H1 (cell line): ENCODE measurements at regions not wholly inside any gene's neighbourhood (a gene's known extent, or its start where the extent isn't known, plus 50 kb on each side); places are given as distances from the start of the nearest gene placed in this dataset.
A peak's percentile ranks its signal among the peaks of the same experiment; 100 is the strongest.

Experiments used
- CTCF ChIA-PET: fragments of 300-600 bp; sonication (Branson Sonifier 250); formaldehyde crosslinking; loops from one replicate; lab custom pipeline; 2021; ENCODE audit not compliant: partially characterized antibody; lab: Charles Lee
- POLR2A ChIA-PET: fragments of 300-600 bp; sonication (Branson Sonifier 250); formaldehyde crosslinking; loops from one replicate; lab custom pipeline; 2021; ENCODE audit warnings: inconsistent platforms; ENCODE audit not compliant: partially characterized antibody; lab: Charles Lee
- DNase-seq, 2 experiments: peaks; one replicate each; pipeline versions ENCODE4 v3.0.0 to v3.0.0-alpha.2; 2010 to 2022; ENCODE audit warnings: low spot score in 2 of 2, low read depth in 1 of 2, mixed read lengths in 1 of 2
- FAIRE-seq: peaks from 2 replicates; lab custom pipeline; 2011; peaks lifted over from hg19 to GRCh38; lab: Jason Lieb, UNC
- H2AFZ ChIP-seq: 2 replicates; pipeline ENCODE4 v1.8.1; 2012; ENCODE audit warnings: low read length, inconsistent platforms
- H2AK5ac ChIP-seq: 2 replicates; pipeline ENCODE4 v1.6.1; 2013; ENCODE audit warnings: low read depth, low read length
- H2BK120ac ChIP-seq: replicated peaks from 2 replicates; pipeline ENCODE3; 2013; ENCODE audit warnings: low read depth, low read length, inconsistent platforms
- H2BK12ac ChIP-seq: 2 replicates; pipeline ENCODE4 v1.6.1; 2013; ENCODE audit warnings: low read depth, low read length
- H2BK15ac ChIP-seq: 2 replicates; pipeline ENCODE4 v1.6.1; 2013; ENCODE audit warnings: low read length
- H2BK20ac ChIP-seq: 2 replicates; pipeline ENCODE4 v1.6.1; 2013; ENCODE audit warnings: low read length
- H2BK5ac ChIP-seq: 2 replicates; pipeline ENCODE4 v1.6.1; 2013; ENCODE audit warnings: low read depth, low read length
- H3K14ac ChIP-seq: 2 replicates; pipeline ENCODE4 v1.6.1; 2013; ENCODE audit warnings: inconsistent platforms; ENCODE audit not compliant: insufficient read length
- H3K18ac ChIP-seq: 2 replicates; pipeline ENCODE4 v1.6.1; 2013; ENCODE audit warnings: low read length; ENCODE audit errors: extremely low read depth
- H3K23ac ChIP-seq: 2 replicates; pipeline ENCODE4 v1.6.1; 2013; ENCODE audit warnings: inconsistent platforms; ENCODE audit not compliant: insufficient read length
- H3K23me2 ChIP-seq: 2 replicates; pipeline ENCODE4 v1.6.1; 2013; ENCODE audit warnings: low read depth, low read length
- H3K27ac ChIP-seq: 2 replicates; pipeline ENCODE4 v1.6.1; 2011; ENCODE audit warnings: low read depth, low read length, inconsistent platforms
- H3K27me3 ChIP-seq, 4 experiments: replicated peaks in 1 of 4; 1 replicate in 1 of 4; 2 replicates in 3 of 4; pipeline versions ENCODE4 v1.6.1 to v1.8.1; 2011 to 2013; ENCODE audit warnings: low read length in 3 of 4, mild to moderate bottlenecking in 3 of 4, inconsistent platforms in 2 of 4, mixed read lengths in 2 of 4, moderate library complexity in 1 of 4; ENCODE audit not compliant: control insufficient read depth in 3 of 4, insufficient read depth in 3 of 4; ENCODE audit errors: extremely low read depth in 1 of 4
- H3K36me3 ChIP-seq, 4 experiments: 2 replicates each; pipeline versions ENCODE4 v1.6.1 to v1.8.1; 2011 to 2013; ENCODE audit warnings: mild to moderate bottlenecking in 4 of 4, low read length in 3 of 4, moderate library complexity in 2 of 4, control low read depth in 1 of 4, inconsistent platforms in 1 of 4; ENCODE audit not compliant: insufficient read depth in 4 of 4, control insufficient read depth in 2 of 4
- H3K4ac ChIP-seq: replicated peaks from 2 replicates; pipeline ENCODE3; 2013; ENCODE audit warnings: low read length, low read depth, mixed read lengths, inconsistent platforms; ENCODE audit not compliant: insufficient read length
- H3K4me1 ChIP-seq, 4 experiments: replicated peaks in 1 of 4; 1 replicate in 1 of 4; 2 replicates in 3 of 4; pipeline versions ENCODE4 v1.6.1 to v1.8.1; 2011 to 2013; ENCODE audit warnings: low read length in 3 of 4, inconsistent platforms in 2 of 4, mixed read lengths in 1 of 4; ENCODE audit not compliant: insufficient read depth in 4 of 4, control insufficient read depth in 3 of 4
- H3K4me2 ChIP-seq, 2 experiments: 2 replicates each; pipeline versions ENCODE4 v1.6.1 to v1.8.1; 2011 to 2013; ENCODE audit warnings: low read depth in 2 of 2, low read length in 2 of 2, control low read depth in 1 of 2, inconsistent platforms in 1 of 2, mild to moderate bottlenecking in 1 of 2; ENCODE audit not compliant: insufficient read depth in 1 of 2
- H3K4me3 ChIP-seq, 4 experiments: fragments of 200-600, 300-600 bp in 1 of 4; sonication (generic), shearing (Covaris generic), sonication (Bioruptor Twin) in 1 of 4; 2 replicates each; pipeline versions ENCODE4 v1.5.1 to v1.8.1; 2011 to 2016; ENCODE audit warnings: low read length in 4 of 4, low read depth in 3 of 4, control low read depth in 2 of 4, inconsistent platforms in 2 of 4, mild to moderate bottlenecking in 2 of 4, mixed read lengths in 1 of 4, moderate library complexity in 1 of 4; ENCODE audit not compliant: insufficient read depth in 2 of 4; ENCODE audit errors: extremely low read depth in 1 of 4
- H3K56ac ChIP-seq: replicated peaks from 2 replicates; pipeline ENCODE3; 2013; ENCODE audit warnings: low read depth, mild to moderate bottlenecking, mixed read lengths, low read length, inconsistent platforms; ENCODE audit not compliant: insufficient read length
- H3K79me1 ChIP-seq: 2 replicates; pipeline ENCODE4 v1.6.1; 2013; ENCODE audit warnings: low read depth, low read length, control low read depth
- H3K79me2 ChIP-seq, 2 experiments: 2 replicates each; pipeline versions ENCODE4 v1.6.1 to v1.8.1; 2012 to 2013; ENCODE audit warnings: low read length in 2 of 2, mild to moderate bottlenecking in 2 of 2, inconsistent platforms in 1 of 2; ENCODE audit not compliant: insufficient read depth in 2 of 2, control insufficient read depth in 1 of 2
- H3K9ac ChIP-seq, 4 experiments: replicated peaks in 1 of 4; 1 replicate in 1 of 4; 2 replicates in 3 of 4; pipeline versions ENCODE4 v1.6.1 to v1.8.1; 2011 to 2013; ENCODE audit warnings: low read depth in 3 of 4, low read length in 3 of 4, control low read depth in 2 of 4, mild to moderate bottlenecking in 2 of 4, moderate library complexity in 2 of 4, inconsistent platforms in 1 of 4; ENCODE audit errors: extremely low read depth in 1 of 4
- H3K9me3 ChIP-seq, 2 experiments: 2 replicates each; pipeline versions ENCODE4 v1.6.1 to v1.8.1; 2012 to 2013; ENCODE audit warnings: mild to moderate bottlenecking in 2 of 2, moderate library complexity in 2 of 2, control low read depth in 1 of 2, inconsistent platforms in 1 of 2, low read depth in 1 of 2, low read length in 1 of 2, mixed read lengths in 1 of 2; ENCODE audit not compliant: insufficient read depth in 2 of 2
- H4K20me1 ChIP-seq, 2 experiments: replicated peaks in 1 of 2; 2 replicates each; pipeline versions ENCODE3 to v1.8.1; 2011 to 2013; ENCODE audit warnings: inconsistent platforms in 2 of 2, low read length in 2 of 2, mild to moderate bottlenecking in 1 of 2; ENCODE audit not compliant: insufficient read depth in 2 of 2, control insufficient read depth in 1 of 2
- H4K5ac ChIP-seq: 2 replicates; pipeline ENCODE4 v1.6.1; 2013; ENCODE audit warnings: low read length, low read depth, mixed read lengths, inconsistent platforms; ENCODE audit not compliant: insufficient read length
- H4K8ac ChIP-seq: 2 replicates; pipeline ENCODE4 v1.8.0; 2013; ENCODE audit warnings: mild to moderate bottlenecking, moderate library complexity, low read length, inconsistent platforms; ENCODE audit not compliant: insufficient read depth; ENCODE audit errors: extremely low read depth
- H4K91ac ChIP-seq: replicated peaks from 2 replicates; pipeline ENCODE3; 2013; ENCODE audit warnings: low read length, mixed read lengths, inconsistent platforms; ENCODE audit not compliant: insufficient read length
- CBX8 ChIP-seq: fragments of 300-800, 300-1000 bp; sonication (generic); IDR thresholded peaks from 2 replicates; pipeline ENCODE4 v1.7.1; 2016; ENCODE audit warnings: low read depth, low read length, borderline replicate concordance
- CREB1 ChIP-seq: IDR thresholded peaks from 2 replicates; pipeline ENCODE4 v1.6.1; 2012; ENCODE audit warnings: inconsistent platforms
- FOSL1 ChIP-seq: IDR thresholded peaks from 2 replicates; pipeline ENCODE4 v1.6.1; 2011; ENCODE audit warnings: mild to moderate bottlenecking, low read depth, low read length, moderate library complexity; ENCODE audit not compliant: insufficient read depth
- GABPA ChIP-seq: IDR thresholded peaks from 2 replicates; pipeline ENCODE4 v1.6.1; 2011; ENCODE audit warnings: mild to moderate bottlenecking, low read length, moderate library complexity, borderline replicate concordance; ENCODE audit not compliant: insufficient read depth
- JUND ChIP-seq: IDR thresholded peaks from 2 replicates; pipeline ENCODE4 v1.6.1; 2011; ENCODE audit warnings: mild to moderate bottlenecking, improper control_type of control experiment, low read length
- WGBS, 2 experiments: shearing (Covaris generic) in 1 of 2; methylation state at CpG; one replicate each; pipeline versions ENCODE4 v1.1.6 to v1.1.7; 2013 to 2015; ENCODE audit warnings: low lambda C conversion rate in 2 of 2, mixed read lengths in 2 of 2, inconsistent platforms in 1 of 2, low coverage in 1 of 2, missing lambda C conversion rate in 1 of 2; ENCODE audit not compliant: insufficient replicate concordance in 2 of 2, insufficient coverage in 1 of 2, insufficient read length in 1 of 2; ENCODE audit errors: extremely low coverage in 1 of 2, missing lambda C conversion rate in 1 of 2; 5-methylcytosine and 5-hydroxymethylcytosine counted together

- no peak overlapping the region for H3K4ac ChIP-seq
- 94% methylated on average over 6 of the region's 8 CpGs; no CpG with 5 or more reads in 1 of the 2 experiments for WGBS, 2 experiments
- no peak overlapping the region for H3K23ac ChIP-seq
- H4K5ac ChIP-seq = no peak overlapping the region
- H2BK5ac ChIP-seq = no peak overlapping the region
- H2BK120ac ChIP-seq = no peak overlapping the region
- peaks cover 21 to 24% of the 10 kb centered on the region in 2 experiments for H3K9me3 ChIP-seq
- DNase-seq (peak in 1 of 2 experiments; percentile 10), FAIRE-seq (no peak)
- no peak overlapping the region for H2BK12ac ChIP-seq
- peaks cover 2% of the 10 kb centered on the region; the same call in 1 of the 2 replicates for H3K23me2 ChIP-seq
- CTCF ChIA-PET = no interaction called here
- no peak overlapping the region for H3K56ac ChIP-seq
- no peak overlapping the region for H2AK5ac ChIP-seq
- H3K9ac ChIP-seq = no peak overlapping the region
- no peak overlapping the region for H3K14ac ChIP-seq
- POLR2A ChIA-PET = interaction anchor here (0.6 kb wide), 1 partner anchor 25 kb away, joined by 3 read pairs; no protein-coding TSS in a partner anchor
- H3K27ac ChIP-seq = no peak overlapping the region
- no peak overlapping the region for H3K4me3 ChIP-seq
- H3K18ac ChIP-seq = no peak overlapping the region
- H3K27me3 ChIP-seq = no peaks in the 10 kb centered on the region
- H3K79me1 ChIP-seq = no peaks in the 10 kb centered on the region
- H3K79me2 ChIP-seq = no peaks in the 10 kb centered on the region
- no peak overlapping the region for H2AFZ ChIP-seq
- H3K4me1 ChIP-seq = no peaks in the 10 kb centered on the region; a peak in 1 of 7 replicates
- no peak overlapping the region for H2BK15ac ChIP-seq
- H3K36me3 ChIP-seq = no peaks in the 10 kb centered on the region
- no peak overlapping the region for H3K4me2 ChIP-seq
- H4K91ac ChIP-seq = no peak overlapping the region
- no peak overlapping the region for H2BK20ac ChIP-seq
- H4K20me1 ChIP-seq = no peaks in the 10 kb centered on the region
- no peak overlapping the region; the same call in 1 of the 2 replicates for H4K8ac ChIP-seq
- TF ChIP-seq CBX8 (no peak), JUND (no peak), CREB1 (no peak), GABPA (no peak), FOSL1 (no peak)
These were observed 245.8 kb downstream of the MATN1 start for GRCh38 chr1:30477588-30477987.
